HCT116 (cell line): ENCODE measurements at regions not wholly inside any gene's neighbourhood (a gene's known extent, or its start where the extent isn't known, plus 50 kb on each side); places are given as distances from the start of the nearest gene placed in this dataset.

Experiments
- ATAC-seq: fragments of 200-7000 bp; cut with Tn5 transposase; 2 replicates; pipeline ENCODE4 v1.9.1; 2020; ENCODE audit warnings: mild to moderate bottlenecking, moderate library complexity
- BruUV-seq: library from RNA; stranded (reverse); fragments of 400-500 nt; replicated peaks from 2 replicates; lab custom pipeline; 2021; lab: Mats Ljungman, UMichigan
- CTCF ChIA-PET: fragments of 300-600 bp; sonication (Branson Sonifier 250); formaldehyde crosslinking; loops from one replicate; lab custom pipeline; 2021; ENCODE audit warnings: antibody characterized with exemption; lab: Charles Lee
- POLR2A ChIA-PET: fragments of 300-600, 350-600 bp; sonication (Branson Sonifier 250); formaldehyde crosslinking; loops from one replicate; lab custom pipeline; 2021; ENCODE audit warnings: antibody characterized with exemption; lab: Charles Lee
- RAD21 ChIA-PET, 2 experiments: fragments of 300-600 bp; sonication (Branson Sonifier 250); formaldehyde crosslinking; loops; one replicate each; lab custom pipeline; 2023; ENCODE audit warnings: low total read pairs in 2 of 2; ENCODE audit not compliant: uncharacterized antibody in 2 of 2, unreplicated experiment in 2 of 2, low non-redundant PET in 1 of 2; lab: Charles Lee
- DNase-seq: peaks from one replicate; pipeline ENCODE4 v3.0.0-alpha.2; 2010; ENCODE audit warnings: low read depth, low spot score
- H2AFZ ChIP-seq: fragments of 200-600 bp; shearing (Covaris generic), sonication (generic); 2 replicates; pipeline ENCODE4 v1.6.1; 2017; ENCODE audit warnings: low read depth, mixed run types, mixed read lengths, antibody characterized with exemption, low read length; ENCODE audit not compliant: poor library complexity, severe bottlenecking
- H3K27ac ChIP-seq: 2 replicates; pipeline ENCODE4 v1.5.1; 2012; ENCODE audit warnings: low read depth, low read length
- H3K27me3 ChIP-seq: fragments of 200-600 bp; sonication (generic); 2 replicates; pipeline ENCODE4 v1.6.1; 2016; ENCODE audit warnings: mixed run types, low read length, mixed read lengths; ENCODE audit not compliant: insufficient read depth
- H3K36me3 ChIP-seq, 2 experiments: fragments of 200-500 bp in 1 of 2; fragments of 200-600 bp in 1 of 2; sonication (Bioruptor generic) in 1 of 2; sonication (generic) in 1 of 2; 2 replicates each; pipeline versions ENCODE4 v1.5.1 to v1.6.1; 2014 to 2016; ENCODE audit warnings: low read length in 2 of 2, inconsistent platforms in 1 of 2, mixed read lengths in 1 of 2, mixed run types in 1 of 2; ENCODE audit not compliant: insufficient read depth in 2 of 2, control insufficient read depth in 1 of 2
- H3K4me1 ChIP-seq, 2 experiments: fragments of 200-600 bp in 1 of 2; sonication (generic) in 1 of 2; 2 replicates each; pipeline versions ENCODE4 v1.5.1 to v1.6.1; 2012 to 2017; ENCODE audit warnings: low read length in 2 of 2, inconsistent platforms in 1 of 2, mild to moderate bottlenecking in 1 of 2, mixed read lengths in 1 of 2, mixed run types in 1 of 2, moderate library complexity in 1 of 2; ENCODE audit not compliant: insufficient read depth in 2 of 2, control insufficient read depth in 1 of 2
- H3K4me2 ChIP-seq: fragments of 200-600 bp; sonication (generic); 2 replicates; pipeline ENCODE4 v1.6.1; 2017; ENCODE audit warnings: mixed run types, low read length, mixed read lengths
- H3K4me3 ChIP-seq, 2 experiments: fragments of 200-600 bp in 1 of 2; sonication (generic) in 1 of 2; replicated peaks in 1 of 2; 2 replicates each; pipeline ENCODE4 v1.5.1; 2011 to 2016; ENCODE audit warnings: low read length in 2 of 2, control low read depth in 1 of 2, low read depth in 1 of 2, mild to moderate bottlenecking in 1 of 2, mixed read lengths in 1 of 2, mixed run types in 1 of 2
- H3K79me2 ChIP-seq: fragments of 200-600 bp; sonication (generic); 2 replicates; pipeline ENCODE4 v1.6.1; 2017; ENCODE audit warnings: mild to moderate bottlenecking, mixed run types, low read length, moderate library complexity, mixed read lengths; ENCODE audit not compliant: insufficient read depth
- H3K9ac ChIP-seq: fragments of 200-600 bp; sonication (generic); 2 replicates; pipeline ENCODE4 v1.6.1; 2016; ENCODE audit warnings: low read length, mixed read lengths
- H3K9me2 ChIP-seq: fragments of 200-600 bp; sonication (generic), shearing (Covaris generic); 2 replicates; pipeline ENCODE4 v1.6.1; 2017; ENCODE audit warnings: mixed run types, mild to moderate bottlenecking, moderate library complexity; ENCODE audit not compliant: insufficient read depth
- H3K9me3 ChIP-seq, 2 experiments: fragments of 200-500 bp in 1 of 2; fragments of 200-600 bp in 1 of 2; sonication (Bioruptor generic) in 1 of 2; sonication (generic) in 1 of 2; 2 replicates each; pipeline ENCODE4 v1.6.1; 2014 to 2017; ENCODE audit warnings: low read length in 2 of 2, mixed read lengths in 2 of 2, inconsistent platforms in 1 of 2, low read depth in 1 of 2, mild to moderate bottlenecking in 1 of 2, mixed run types in 1 of 2, moderate library complexity in 1 of 2; ENCODE audit not compliant: control insufficient read depth in 1 of 2, insufficient read depth in 1 of 2
- H4K20me1 ChIP-seq: fragments of 200-600 bp; sonication (generic), shearing (Covaris generic); 2 replicates; pipeline ENCODE4 v1.6.1; 2017; ENCODE audit warnings: mixed run types, mild to moderate bottlenecking, moderate library complexity; ENCODE audit not compliant: insufficient read depth
- ATF3 ChIP-seq: IDR thresholded peaks from 2 replicates; pipeline ENCODE4 v1.6.1; 2012
- CBX3 ChIP-seq: IDR thresholded peaks from 2 replicates; pipeline ENCODE4 v1.6.1; 2012; ENCODE audit warnings: low read depth
- CEBPB ChIP-seq: IDR thresholded peaks from 2 replicates; pipeline ENCODE4 v1.6.1; 2012; ENCODE audit warnings: low read depth
- EGR1 ChIP-seq: IDR thresholded peaks from 2 replicates; pipeline ENCODE4 v1.6.1; 2012; ENCODE audit warnings: low read depth
- EZH2 ChIP-seq: fragments of 200-600 bp; sonication (generic); IDR thresholded peaks from 2 replicates; pipeline ENCODE4 v1.6.1; 2017; ENCODE audit warnings: antibody characterized with exemption, mixed run types
- FOSL1 ChIP-seq: IDR thresholded peaks from 2 replicates; pipeline ENCODE4 v1.6.1; 2012; ENCODE audit warnings: low read depth
- JUND ChIP-seq: IDR thresholded peaks from 2 replicates; pipeline ENCODE4 v1.6.1; 2012
- MAX ChIP-seq: IDR thresholded peaks from 2 replicates; pipeline ENCODE4 v1.6.1; 2012
- POLR2AphosphoS5 ChIP-seq: IDR thresholded peaks from 2 replicates; pipeline ENCODE4 v1.6.1; 2011; ENCODE audit warnings: mild to moderate bottlenecking, low read depth, low read length, moderate library complexity
- RAD21 ChIP-seq: IDR thresholded peaks from 2 replicates; pipeline ENCODE4 v1.6.1; 2012; ENCODE audit warnings: low read depth, mild to moderate bottlenecking
- REST ChIP-seq: IDR thresholded peaks from 2 replicates; pipeline ENCODE4 v1.6.1; 2012; ENCODE audit warnings: low read depth
- SIN3A ChIP-seq: IDR thresholded peaks from 2 replicates; pipeline ENCODE4 v1.6.1; 2012; ENCODE audit warnings: low read depth
- SP1 ChIP-seq: IDR thresholded peaks from 2 replicates; pipeline ENCODE4 v1.6.1; 2012; ENCODE audit warnings: low read depth
- SRF ChIP-seq: IDR thresholded peaks from 2 replicates; pipeline ENCODE4 v1.6.1; 2012; ENCODE audit warnings: low read depth
- YY1 ChIP-seq: IDR thresholded peaks from 2 replicates; pipeline ENCODE4 v1.6.1; 2011; ENCODE audit warnings: low read length, low read depth, moderate library complexity, mild to moderate bottlenecking; ENCODE audit not compliant: insufficient replicate concordance; ENCODE audit errors: extremely low read depth
- ZBTB33 ChIP-seq: IDR thresholded peaks from 2 replicates; pipeline ENCODE4 v1.6.1; 2011; ENCODE audit warnings: mild to moderate bottlenecking, low read length, moderate library complexity; ENCODE audit not compliant: insufficient replicate concordance; ENCODE audit errors: extremely low read depth
- ZFX ChIP-seq: fragments of 450-650 bp; IDR thresholded peaks from 2 replicates; pipeline ENCODE4 v1.6.1; 2017
- ZNF274 ChIP-seq: fragments of 200-500 bp; sonication (Bioruptor generic); IDR thresholded peaks from 2 replicates; pipeline ENCODE4 v1.6.1; 2014; ENCODE audit warnings: mild to moderate bottlenecking, low read depth, low read length, inconsistent platforms
- intact Hi-C: fragments of 100-400 bp; cut with micrococcal nuclease; formaldehyde crosslinking; loops from 2 replicates; pipeline ENCODE4 v1.10.0; 2022

- H3K79me2 ChIP-seq: no peaks in the 10 kb centered on the region
- no peaks in the 10 kb centered on the region for H3K36me3 ChIP-seq
- H2AFZ ChIP-seq: no peak overlapping the region
- H3K27me3 ChIP-seq: no peaks in the 10 kb centered on the region
- RAD21 ChIA-PET: no interaction called here
- H3K4me1 ChIP-seq: no peaks in the 10 kb centered on the region
- DNase-seq: no peak
- ATAC-seq: no peak
- H3K4me2 ChIP-seq: no peak overlapping the region
- H3K27ac ChIP-seq: no peak overlapping the region
- POLR2A ChIA-PET: no interaction called here
- TF ChIP-seq CEBPB (no peak), REST (no peak), MAX (no peak), SP1 (no peak), CBX3 (no peak), SRF (no peak), RAD21 (no peak), ZBTB33 (no peak), FOSL1 (no peak), SIN3A (no peak), EGR1 (no peak), ZFX (no peak), EZH2 (no peak), ATF3 (no peak), POLR2AphosphoS5 (no peak), JUND (no peak), ZNF274 (no peak), YY1 (no peak)
- intact Hi-C loops: no loop called here
- H4K20me1 ChIP-seq: no peaks in the 10 kb centered on the region
- H3K9me2 ChIP-seq: no peaks in the 10 kb centered on the region
- H3K4me3 ChIP-seq: no peak overlapping the region
- H3K9me3 ChIP-seq: no peaks in the 10 kb centered on the region
- CTCF ChIA-PET: no interaction called here
- H3K9ac ChIP-seq: no peak overlapping the region
- BruUV-seq: no TSS peak
These were observed 177.6 kb upstream of the SPRY1 start for GRCh38 chr4:123218981-123219380.
